Endometrium (tissue), 2 donors: ENCODE measurements at regions not wholly inside any gene's neighbourhood (a gene's known extent, or its start where the extent isn't known, plus 50 kb on each side); places are given as distances from the start of the nearest gene placed in this dataset.

Experiments used
- FAIRE-seq: peaks from 2 replicates; lab custom pipeline; 2012; peaks lifted over from hg19 to GRCh38; lab: Jason Lieb, UNC
- donor health status: control.
- donor health status: control.

DNA sequence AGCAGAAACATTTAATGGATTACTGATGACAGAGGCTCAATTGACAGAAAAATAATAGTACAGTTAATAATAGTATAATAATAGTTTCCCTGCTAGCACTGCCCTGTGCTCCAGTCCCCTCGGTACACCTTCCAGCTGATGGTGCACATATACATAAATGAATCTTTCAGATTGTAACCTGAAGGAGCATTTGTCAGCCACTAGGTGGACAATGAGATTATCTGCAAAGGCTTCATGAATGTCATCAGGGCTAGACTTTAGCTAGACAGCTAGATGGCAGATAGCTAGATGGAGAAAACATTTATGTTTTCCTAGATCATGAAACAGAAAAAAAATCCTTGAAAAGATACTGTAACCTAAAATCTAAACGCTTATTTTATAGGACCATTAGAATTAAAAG, 304.4 kb upstream of the SMC2 start:
- FAIRE-seq: no peak

DNA sequence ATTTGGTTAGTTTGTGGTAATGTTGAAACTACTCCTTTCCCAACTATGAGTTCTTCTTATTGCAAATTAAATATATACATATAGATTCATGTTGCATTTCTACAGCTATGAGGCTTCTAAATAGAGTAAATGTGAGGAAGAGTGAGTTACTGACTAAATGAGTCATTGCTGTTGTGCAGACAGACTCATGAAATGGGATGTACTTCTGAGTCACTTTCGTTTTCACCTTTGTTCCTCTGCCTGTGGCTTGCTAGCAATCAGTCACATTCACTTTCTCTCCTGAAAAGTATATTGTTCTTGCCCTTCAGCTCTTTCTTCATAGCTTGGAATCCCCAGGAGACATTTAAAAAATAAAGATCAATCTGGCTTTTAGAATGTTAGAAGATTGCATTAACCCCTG, 295.5 kb upstream of the SMC2 start:
- FAIRE-seq: no peak

DNA sequence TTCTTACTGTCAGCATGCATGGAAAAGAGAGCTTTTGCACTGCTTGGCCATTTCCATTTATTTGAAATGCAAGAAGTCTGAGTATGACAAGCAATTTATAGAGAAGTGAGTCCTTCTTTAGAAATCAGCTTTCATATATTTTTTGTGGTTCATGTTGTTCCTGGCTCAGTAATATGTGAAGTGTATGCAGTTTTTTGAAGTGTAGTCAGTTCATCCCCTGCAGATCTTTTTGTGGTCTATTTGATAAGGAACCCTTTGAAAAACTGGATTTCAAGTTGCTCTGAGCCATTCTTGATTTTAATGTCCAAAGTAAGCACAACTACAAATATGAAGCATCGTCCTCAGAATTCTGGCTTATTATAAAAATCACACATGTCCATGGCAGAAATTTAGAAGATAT, 294.1 kb upstream of the SMC2 start:
- no peak for FAIRE-seq

DNA sequence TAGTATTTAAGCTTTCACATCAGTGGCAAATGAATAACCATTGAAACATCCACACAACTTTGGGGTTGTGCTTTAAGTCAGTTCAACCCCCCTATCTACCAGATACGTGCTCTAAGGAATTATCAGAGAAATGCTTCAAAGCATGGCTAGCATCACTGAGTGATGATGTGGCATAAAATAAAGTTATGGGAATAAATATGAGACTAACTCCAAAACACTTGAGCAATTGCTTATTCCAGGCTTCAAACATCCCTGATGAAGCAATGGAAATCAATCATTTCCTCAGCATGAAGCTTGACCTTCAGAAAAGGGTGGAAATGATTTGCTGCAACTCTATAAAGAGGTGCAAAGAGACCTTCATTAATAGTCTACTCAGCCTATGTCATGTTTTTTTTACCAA, 292.0 kb upstream of the SMC2 start:
- no peak for FAIRE-seq

DNA sequence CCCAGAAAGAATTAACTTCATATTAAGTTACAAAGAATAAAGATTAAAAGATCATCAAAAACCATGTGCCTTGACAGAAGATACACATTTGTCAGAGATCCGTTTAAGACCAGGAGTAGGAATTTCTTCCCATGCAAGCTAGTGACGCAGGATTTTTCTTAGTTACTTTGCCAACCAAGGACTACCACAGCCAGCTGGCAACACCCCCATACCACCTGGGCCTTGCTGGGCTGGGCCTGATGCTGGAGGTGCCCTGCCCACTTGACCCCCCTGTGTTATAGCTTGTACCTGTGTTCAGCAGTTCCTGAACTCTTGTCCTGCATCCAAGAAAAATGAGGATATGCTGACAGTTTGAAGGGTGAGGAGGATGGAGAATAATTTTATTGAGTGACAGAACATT, 290.9 kb upstream of the SMC2 start:
- no peak for FAIRE-seq

DNA sequence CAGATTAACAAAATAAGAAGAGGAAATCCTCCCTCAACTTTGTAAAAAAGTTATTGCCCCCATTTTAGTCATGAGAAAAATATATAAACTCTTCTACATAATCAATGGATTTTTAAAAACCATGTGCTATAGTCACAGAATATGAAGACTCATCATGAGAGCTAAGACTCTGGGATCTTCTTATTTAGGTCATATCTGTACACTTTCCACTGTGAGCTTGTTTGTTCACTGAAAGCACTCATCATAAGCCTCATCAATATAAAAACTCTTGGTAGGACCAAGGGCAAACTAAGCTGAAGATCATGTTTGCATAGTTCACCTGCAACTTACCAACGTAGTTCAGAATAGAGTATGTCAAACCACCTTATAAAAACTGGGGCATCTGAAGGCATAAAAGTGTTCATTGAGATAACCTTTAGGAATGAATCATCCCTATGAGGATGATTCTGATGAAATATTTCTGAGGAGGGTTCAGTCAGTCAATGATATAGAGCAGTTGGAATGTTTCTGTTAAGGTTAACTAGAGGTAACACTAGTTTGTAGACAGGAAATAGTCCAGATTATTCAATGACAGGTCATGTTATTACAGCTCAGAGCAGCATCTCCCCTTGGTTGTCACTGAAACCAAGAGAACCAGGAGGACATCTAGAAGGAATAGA, 289.9 kb upstream of the SMC2 start:
- FAIRE-seq: no peak

DNA sequence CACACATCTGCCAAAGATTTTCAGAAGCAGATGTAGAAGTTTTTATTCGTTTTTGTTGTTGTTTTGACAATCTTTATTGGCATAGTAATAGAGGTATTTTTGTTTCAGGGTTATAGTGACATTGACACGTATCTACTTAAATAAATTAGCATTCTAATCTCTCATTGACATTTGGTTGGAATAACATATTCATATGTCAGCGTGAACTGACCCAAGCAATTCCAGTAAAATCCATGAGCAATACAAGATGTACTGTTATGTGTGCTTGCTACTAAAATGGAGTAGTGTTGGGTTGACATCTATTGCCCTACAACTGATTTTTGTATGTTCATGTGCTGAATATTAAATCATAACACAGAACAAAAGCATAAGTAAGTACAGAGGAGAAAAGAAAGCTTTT, 284.4 kb upstream of the SMC2 start:
- peak; percentile 99 for FAIRE-seq

DNA sequence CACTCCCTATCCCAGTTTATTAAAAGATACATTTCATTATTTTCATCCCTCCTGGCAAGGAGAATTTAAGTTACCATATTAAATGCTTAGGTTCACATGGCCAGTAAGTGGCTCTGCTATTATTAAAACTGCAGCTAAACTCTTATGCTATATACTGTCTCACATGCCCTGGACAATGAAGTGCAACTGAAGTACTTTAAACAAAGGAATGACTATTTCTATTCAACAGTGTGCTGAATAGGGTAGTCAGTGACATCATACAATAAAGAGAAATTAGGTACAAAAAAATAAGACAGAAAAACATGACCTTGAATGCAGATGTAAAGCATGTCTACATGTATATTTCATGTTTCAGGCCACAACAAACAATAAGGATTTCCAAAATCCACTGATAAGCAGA, 282.6 kb upstream of the SMC2 start:
- no peak for FAIRE-seq

DNA sequence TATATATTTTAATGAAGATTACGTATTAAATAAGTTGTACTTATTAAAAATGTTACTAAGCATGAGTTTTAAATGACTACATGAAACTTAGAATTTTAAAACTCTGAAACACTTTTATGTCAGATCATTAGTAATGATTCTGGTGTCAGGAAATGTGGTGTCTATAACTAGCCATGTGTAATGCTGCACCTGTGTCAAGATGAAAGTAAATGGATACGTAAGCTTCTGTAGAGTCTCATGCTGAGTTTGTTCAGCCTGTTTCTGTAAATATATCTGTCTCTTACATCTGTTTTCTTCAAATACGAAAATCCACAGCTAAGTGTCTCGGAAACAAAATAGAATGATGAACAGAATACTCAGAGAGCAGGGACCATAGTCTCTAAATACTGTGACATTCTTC, 278.0 kb upstream of the SMC2 start:
- peak; percentile 8 for FAIRE-seq

DNA sequence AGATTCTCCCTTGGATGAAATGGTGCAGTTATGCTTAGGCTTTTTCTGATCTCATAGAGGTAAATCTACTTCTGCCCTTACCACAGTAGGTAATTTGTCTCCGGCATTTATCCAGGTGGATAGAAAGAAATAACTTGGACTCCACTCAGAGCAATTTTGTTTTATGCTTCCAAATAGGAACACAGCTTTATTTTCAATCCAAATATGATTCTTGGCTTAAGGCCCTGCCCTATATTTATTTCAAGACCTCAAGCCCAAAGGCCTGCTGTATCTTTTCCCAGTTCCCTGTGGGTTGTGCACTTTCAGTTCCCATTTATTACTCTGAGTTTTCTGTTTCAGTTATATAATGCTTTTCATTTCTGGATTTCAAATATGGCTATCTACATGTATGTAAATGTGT, 274.2 kb upstream of the SMC2 start:
- no peak for FAIRE-seq

DNA sequence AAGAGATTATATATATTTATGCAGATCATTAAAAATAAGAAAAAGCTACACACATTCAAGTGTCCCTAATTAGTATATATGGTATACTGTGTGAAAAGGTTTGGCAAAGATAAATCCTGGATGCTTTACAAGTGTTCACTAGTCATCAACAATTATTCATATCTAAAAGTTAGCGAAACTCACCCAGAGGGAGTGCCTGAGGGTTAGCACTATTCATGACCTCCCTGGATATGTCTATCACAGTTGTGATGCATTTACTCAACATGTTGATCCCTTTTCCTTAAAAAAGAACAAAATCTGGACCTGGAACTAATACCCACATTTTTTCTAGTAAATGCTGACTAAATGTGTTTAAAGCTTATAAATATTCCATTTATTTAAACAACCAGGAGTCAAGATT, 273.0 kb upstream of the SMC2 start:
- no peak for FAIRE-seq

DNA sequence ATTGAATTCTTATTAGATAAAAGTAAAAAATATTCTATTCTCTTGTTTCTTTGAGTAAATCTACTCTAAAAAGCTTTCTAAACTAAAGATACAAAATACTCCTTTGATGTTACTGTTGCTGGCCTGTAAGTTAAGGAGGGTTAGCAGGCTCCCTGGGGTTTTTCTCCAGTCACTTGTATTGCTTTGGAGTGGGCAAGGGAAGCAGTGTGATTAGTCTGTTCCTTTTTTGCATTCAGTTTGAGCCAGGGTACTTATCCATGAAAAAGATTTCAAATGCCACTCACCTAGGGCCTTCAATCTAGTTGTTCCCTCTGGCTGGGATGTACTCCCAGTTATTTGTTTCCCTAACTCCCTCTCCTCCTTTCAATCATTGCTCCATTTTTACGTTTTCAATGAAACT, 256.2 kb upstream of the SMC2 start:
- no peak for FAIRE-seq

DNA sequence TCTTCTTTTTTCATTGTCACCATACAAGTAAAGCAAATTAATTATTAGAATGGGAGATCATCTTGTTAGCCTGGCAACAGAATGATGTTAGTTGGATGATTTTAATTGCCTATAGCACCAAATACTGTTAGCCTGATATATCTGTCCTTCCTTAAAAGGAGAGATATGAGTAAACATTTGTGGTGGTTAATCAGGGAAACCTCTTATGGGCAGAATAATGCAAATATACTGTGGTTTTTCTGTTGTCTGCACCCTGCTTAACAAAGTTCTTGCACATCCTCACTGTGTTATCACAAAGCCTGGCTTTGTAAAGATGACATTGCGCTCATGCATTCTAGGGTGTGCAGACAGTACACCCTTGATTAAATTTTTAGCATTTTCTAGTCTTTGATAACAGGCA, 254.9 kb upstream of the SMC2 start:
- no peak for FAIRE-seq

DNA sequence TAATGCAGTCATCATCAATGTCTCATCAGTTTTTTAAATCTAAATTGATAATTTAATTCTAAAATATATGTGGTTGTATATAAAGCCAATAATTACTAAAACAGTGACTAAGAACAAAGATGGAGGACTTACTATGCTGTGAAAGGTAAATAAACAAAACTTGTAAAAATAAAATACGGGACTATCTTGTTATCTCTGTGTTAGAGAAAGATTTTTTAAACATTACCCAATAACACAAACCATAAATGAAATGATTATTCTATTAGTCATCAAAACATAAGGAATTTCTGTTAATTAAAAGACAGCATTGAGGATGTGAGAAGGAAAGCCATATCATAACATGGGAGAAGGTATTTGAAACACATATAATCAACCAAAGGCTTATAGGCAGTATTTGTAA, 226.2 kb upstream of the SMC2 start:
- peak; percentile 35 for FAIRE-seq

DNA sequence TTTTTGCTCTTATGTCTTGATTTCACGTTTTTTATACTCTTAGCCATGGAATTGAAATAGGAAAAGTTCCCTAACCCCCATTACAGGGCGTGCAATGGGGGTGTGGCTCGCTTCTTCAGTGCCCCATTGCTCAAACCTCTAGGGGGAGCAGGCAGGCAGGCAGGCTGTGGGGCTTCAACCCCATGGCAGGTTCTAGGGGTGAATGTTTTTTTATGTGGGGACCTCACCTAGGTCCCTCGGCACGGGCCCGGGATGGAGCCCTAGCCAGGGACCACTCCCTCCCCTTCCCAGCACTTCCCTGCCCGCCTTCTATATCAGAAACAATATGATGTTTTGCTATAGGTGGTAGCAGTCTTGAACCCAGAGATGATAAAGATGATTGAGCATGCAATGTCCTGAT, 221.3 kb upstream of the SMC2 start:
- FAIRE-seq: no peak

DNA sequence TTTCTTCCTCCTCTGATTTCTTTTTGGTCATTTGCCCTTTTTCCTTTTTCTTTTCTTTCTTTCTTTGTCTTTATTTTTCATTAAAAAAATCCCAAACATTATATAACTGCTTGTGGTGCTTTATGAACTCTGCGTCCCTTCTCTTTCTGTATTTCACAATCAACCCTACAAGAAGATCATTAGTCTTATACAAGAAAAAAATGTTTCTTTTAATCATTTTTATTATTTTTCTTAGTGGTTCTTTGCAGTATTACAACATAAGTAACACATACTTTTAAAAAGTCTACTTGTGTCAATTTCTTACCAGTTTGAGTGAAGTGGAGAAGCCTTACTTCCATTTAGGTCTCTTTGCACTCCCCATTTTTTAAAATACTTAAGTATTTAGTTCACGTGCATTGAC, 212.7 kb upstream of the SMC2 start:
- FAIRE-seq: no peak

DNA sequence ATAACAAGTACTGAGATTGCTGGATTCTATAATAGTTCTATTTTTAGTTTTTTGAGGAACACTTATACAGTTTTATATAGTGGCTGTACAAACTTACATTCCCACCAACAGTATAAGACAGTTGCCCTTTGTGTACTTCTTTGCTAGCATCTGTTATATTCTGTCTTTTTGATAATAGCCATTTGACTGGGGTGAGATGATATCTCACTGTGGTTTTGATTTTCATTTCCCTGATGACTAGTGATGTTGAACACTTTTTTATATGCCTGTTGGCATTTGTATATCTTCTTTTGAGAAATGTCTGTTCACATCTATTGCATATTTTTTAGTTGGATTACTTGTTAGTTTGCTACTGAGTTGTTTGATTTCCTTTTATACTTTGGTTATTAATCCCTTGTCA, 204.1 kb upstream of the SMC2 start:
- no peak for FAIRE-seq

DNA sequence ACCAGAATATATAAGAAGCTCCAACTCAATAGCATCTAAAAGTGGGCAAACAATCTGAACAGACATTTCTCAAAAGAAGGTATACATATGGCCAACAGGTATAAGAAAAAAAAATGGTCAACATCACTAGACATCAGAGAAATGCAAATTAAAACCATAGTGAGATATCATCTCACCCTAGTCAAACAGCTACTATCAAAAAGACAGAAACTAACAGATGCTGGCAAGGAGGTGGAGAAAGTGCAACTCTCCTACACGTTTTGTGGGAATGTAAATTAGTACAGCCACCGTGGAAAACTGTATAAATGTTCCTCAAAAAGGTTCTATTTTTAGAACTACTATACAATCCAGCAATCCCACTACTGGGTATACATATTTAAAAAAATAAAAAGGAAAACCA, 199.9 kb upstream of the SMC2 start:
- no peak for FAIRE-seq

DNA sequence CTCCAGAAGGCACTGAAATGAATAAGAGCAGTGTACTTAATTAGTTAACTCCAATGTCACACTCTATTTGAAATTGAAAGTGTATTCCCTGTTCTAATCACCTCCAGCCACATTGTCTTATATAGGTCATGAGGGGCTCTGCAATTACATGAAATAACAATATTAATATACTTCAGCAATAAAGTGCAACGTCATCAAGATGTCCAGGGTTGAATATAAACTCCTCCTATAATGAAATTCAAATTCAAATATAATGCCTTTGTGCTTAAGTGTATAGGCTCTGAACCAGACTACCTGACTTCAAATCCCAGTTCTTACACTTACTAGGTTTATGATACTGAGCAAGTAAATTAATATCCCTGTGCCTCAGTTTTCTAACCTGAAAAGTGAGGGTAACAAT, 195.6 kb upstream of the SMC2 start:
- no peak for FAIRE-seq

DNA sequence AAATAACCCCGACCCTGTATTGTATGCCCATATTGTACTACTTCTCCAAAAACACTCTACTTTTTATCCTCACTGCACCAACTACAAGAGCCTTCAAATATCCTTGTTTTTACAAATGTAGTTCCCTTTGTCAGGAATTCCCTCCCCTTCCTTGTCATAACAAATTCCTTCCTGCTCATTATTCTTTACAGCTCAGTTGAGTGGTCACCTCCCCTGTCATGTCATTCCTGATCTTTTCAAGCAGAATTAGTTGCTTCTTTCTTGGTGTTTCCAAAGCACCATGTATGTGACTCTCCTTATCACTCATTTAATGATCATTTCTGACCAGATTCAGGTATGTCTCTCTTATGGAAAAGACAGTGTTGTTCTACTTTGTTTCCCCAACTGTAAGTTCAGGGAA, 194.2 kb upstream of the SMC2 start:
- FAIRE-seq: no peak

DNA sequence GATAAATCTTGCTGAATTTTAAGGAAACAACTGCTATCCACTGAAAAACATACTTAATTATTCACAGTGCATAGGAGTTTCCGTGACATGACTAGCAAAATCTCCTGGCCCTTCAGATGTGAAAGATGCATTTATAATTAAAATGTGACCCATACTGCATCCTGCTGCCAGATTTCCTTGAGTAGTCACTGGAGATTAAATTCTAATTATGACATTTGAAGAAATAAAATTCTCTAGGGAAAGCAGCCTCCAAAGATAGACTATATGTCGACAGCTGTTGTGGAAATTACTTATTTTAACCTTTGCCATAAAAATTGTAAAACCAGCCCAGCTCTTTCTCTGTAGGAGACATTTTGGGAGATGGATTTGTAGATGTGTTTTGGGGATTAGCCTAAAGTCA, 193.6 kb upstream of the SMC2 start:
- no peak for FAIRE-seq

DNA sequence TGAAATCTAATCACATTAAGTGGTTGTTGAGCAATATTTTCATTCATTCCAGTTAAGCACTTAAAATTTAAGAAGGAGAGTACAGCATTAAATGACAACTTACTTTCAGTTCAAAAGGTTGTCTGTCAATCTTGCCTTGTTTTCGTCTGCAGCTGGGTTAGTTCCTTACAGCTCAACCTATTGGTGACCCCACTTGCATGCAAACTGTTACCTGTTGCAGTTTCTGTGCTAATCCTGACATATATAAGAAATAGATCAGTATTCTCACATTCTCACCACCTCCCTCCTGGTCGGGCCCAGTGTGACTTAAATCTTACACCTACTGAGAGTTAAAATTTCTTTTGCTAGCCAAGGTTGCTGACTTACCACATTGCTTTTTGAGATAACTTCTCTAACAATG, 191.8 kb upstream of the SMC2 start:
- FAIRE-seq: no peak

DNA sequence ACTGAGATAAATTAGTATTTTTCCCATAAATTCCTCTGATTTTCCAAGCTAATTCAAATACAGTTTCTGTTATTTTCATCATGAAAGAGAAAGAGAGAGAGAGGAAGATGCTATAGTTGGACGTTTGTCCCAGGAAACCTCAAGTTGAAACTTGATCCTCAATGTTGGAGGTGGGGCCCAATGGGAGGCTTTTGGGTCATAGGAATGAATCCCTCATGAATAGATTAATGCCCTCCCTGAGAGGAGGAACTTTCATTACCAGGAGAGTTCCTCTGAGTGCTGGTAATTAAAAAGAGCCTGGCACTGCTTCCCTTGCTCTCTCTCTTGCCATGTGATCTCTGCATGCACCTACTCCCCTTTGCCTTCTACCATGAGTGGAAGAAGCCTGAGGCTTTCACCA, 189.9 kb upstream of the SMC2 start:
- no peak for FAIRE-seq

DNA sequence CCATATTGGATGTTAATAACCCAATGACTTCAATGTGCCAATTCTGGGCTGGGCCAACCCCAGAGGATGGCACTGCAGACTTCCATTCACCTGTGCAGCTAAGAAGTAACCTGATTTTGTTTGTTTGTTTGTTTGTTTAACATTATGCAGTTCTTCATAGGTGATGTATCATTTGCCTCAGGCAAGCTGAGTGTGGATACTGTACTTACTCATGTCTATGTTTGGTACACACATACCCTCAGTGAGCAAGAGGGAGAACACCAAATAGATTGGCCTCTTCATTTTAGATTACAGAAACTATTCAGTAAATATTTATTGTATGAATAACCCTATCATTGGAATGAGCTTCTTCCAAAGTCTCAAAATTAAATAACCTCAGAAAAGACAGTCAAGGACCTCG, 180.2 kb upstream of the SMC2 start:
- no peak for FAIRE-seq

DNA sequence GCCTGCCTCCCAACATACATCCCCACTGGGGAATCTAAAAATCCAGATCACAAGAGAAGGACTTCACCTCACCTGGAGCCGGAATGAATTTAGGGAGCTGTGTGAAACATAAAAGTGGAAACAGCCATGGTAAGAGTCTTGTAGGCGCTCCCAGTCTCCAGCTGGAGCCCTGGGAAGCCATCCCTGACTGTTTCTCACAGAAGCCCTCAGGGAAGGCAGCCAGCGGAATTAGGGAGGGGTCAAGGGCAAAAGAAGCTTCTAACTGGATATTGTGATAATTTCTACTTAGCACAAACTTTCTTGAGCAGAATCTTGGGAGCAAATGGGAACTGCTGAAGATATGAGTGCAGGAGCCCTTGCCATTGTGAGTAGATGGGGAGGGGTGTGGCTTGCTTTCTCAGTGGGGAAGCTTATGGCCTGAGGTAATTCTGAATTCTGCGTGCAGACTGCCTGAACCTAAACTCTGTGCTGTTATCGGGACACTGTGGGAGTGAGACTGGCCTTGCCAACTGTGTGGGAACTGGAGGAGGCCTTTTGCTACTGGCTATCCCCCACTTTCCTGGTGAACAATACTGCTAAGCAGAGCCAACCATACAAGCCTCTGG, 174.4 kb upstream of the SMC2 start:
- FAIRE-seq: no peak
